Activated naive CD8-positive, alpha-beta T cell treated with anti-CD3 and anti-CD28 coated beads for 36 hours (primary cell): ENCODE measurements at regions not wholly inside any gene's neighbourhood (a gene's known extent, or its start where the extent isn't known, plus 50 kb on each side); places are given as distances from the start of the nearest gene placed in this dataset.

ENCODE experiments used
- DNase-seq: peaks from one replicate; pipeline ENCODE4 v3.0.0; 2021
- H3K27ac Mint-ChIP-seq: one replicate; pipeline ENCODE4 v1.8.0; 2022; ENCODE audit warnings: mild to moderate bottlenecking, moderate library complexity, mixed read lengths
- H3K27me3 Mint-ChIP-seq: one replicate; pipeline ENCODE4 v1.8.0; 2022; ENCODE audit warnings: mild to moderate bottlenecking, mixed read lengths
- H3K36me3 Mint-ChIP-seq: one replicate; pipeline ENCODE4 v1.8.0; 2021; ENCODE audit warnings: mild to moderate bottlenecking, mixed read lengths
- H3K4me1 Mint-ChIP-seq: one replicate; pipeline ENCODE4 v1.8.0; 2021; ENCODE audit warnings: mixed read lengths
- H3K4me3 Mint-ChIP-seq: one replicate; pipeline ENCODE4 v1.8.0; 2022; ENCODE audit warnings: mild to moderate bottlenecking, moderate library complexity, mixed read lengths
- H3K9me3 Mint-ChIP-seq: one replicate; pipeline ENCODE4 v1.8.0; 2022; ENCODE audit warnings: mixed read lengths

GRCh38 chr16:65521633-65522328 is 399.9 kb upstream of the CDH11 start:
- no peak for DNase-seq
- Mint-ChIP-seq H3K4me1 (no peaks in the 10 kb centered on the region), H3K9me3 (no peaks in the 10 kb centered on the region), H3K27ac (no peak overlapping the region), H3K27me3 (no peaks in the 10 kb centered on the region), H3K36me3 (no peaks in the 10 kb centered on the region), H3K4me3 (no peak overlapping the region)

- DNase-seq = no peak
- Mint-ChIP-seq H3K36me3 (no peaks in the 10 kb centered on the region), H3K27me3 (no peaks in the 10 kb centered on the region), H3K4me1 (no peaks in the 10 kb centered on the region), H3K9me3 (no peaks in the 10 kb centered on the region), H3K27ac (no peak overlapping the region), H3K4me3 (no peak overlapping the region)
These were observed 397.5 kb upstream of the CDH11 start for GRCh38 chr16:65519402-65519801.

GRCh38 chr16:65515193-65515592 is 393.3 kb upstream of the CDH11 start:
- Mint-ChIP-seq H3K27ac (no peak overlapping the region), H3K9me3 (no peaks in the 10 kb centered on the region), H3K4me3 (no peak overlapping the region), H3K36me3 (no peaks in the 10 kb centered on the region), H3K4me1 (no peaks in the 10 kb centered on the region), H3K27me3 (no peaks in the 10 kb centered on the region)
- DNase-seq = no peak

- Mint-ChIP-seq H3K36me3 (no peaks in the 10 kb centered on the region), H3K27ac (no peak overlapping the region), H3K4me3 (no peak overlapping the region), H3K4me1 (no peaks in the 10 kb centered on the region), H3K27me3 (no peaks in the 10 kb centered on the region), H3K9me3 (peaks cover 5% of the 10 kb centered on the region)
- DNase-seq = no peak
These were observed 389.0 kb upstream of the CDH11 start for GRCh38 chr16:65510850-65511249.

- DNase-seq = no peak
- no peak overlapping the region for H3K4me3 Mint-ChIP-seq
- no peaks in the 10 kb centered on the region for H3K27me3 Mint-ChIP-seq
- H3K27ac Mint-ChIP-seq = no peak overlapping the region
- peaks cover 5% of the 10 kb centered on the region for H3K9me3 Mint-ChIP-seq
- H3K36me3 Mint-ChIP-seq = no peaks in the 10 kb centered on the region
- H3K4me1 Mint-ChIP-seq = no peaks in the 10 kb centered on the region
These were observed 388.4 kb upstream of the CDH11 start for GRCh38 chr16:65510241-65510640.

GRCh38 chr16:65509172-65509571 is 387.3 kb upstream of the CDH11 start:
- Mint-ChIP-seq H3K9me3 (peaks cover 5% of the 10 kb centered on the region), H3K4me1 (no peaks in the 10 kb centered on the region), H3K36me3 (no peaks in the 10 kb centered on the region), H3K27ac (no peak overlapping the region), H3K4me3 (no peak overlapping the region), H3K27me3 (no peaks in the 10 kb centered on the region)
- DNase-seq = no peak

- no peaks in the 10 kb centered on the region for H3K27me3 Mint-ChIP-seq
- no peak overlapping the region for H3K4me3 Mint-ChIP-seq
- H3K4me1 Mint-ChIP-seq = no peaks in the 10 kb centered on the region
- H3K9me3 Mint-ChIP-seq = peaks cover 3% of the 10 kb centered on the region
- no peaks in the 10 kb centered on the region for H3K36me3 Mint-ChIP-seq
- H3K27ac Mint-ChIP-seq = no peak overlapping the region
- no peak for DNase-seq
These were observed 379.1 kb upstream of the CDH11 start for GRCh38 chr16:65500919-65501318.

- H3K4me1 Mint-ChIP-seq = no peaks in the 10 kb centered on the region
- no peaks in the 10 kb centered on the region for H3K36me3 Mint-ChIP-seq
- DNase-seq = no peak
- no peaks in the 10 kb centered on the region for H3K27me3 Mint-ChIP-seq
- no peak overlapping the region for H3K27ac Mint-ChIP-seq
- H3K9me3 Mint-ChIP-seq = peaks cover 3% of the 10 kb centered on the region
- no peak overlapping the region for H3K4me3 Mint-ChIP-seq
These were observed 378.1 kb upstream of the CDH11 start for GRCh38 chr16:65500007-65500406.

GRCh38 chr16:65499566-65499965 is 377.7 kb upstream of the CDH11 start:
- no peak for DNase-seq
- no peaks in the 10 kb centered on the region for H3K27me3 Mint-ChIP-seq
- H3K4me1 Mint-ChIP-seq = no peaks in the 10 kb centered on the region
- peaks cover 3% of the 10 kb centered on the region for H3K9me3 Mint-ChIP-seq
- H3K4me3 Mint-ChIP-seq = no peak overlapping the region
- no peak overlapping the region for H3K27ac Mint-ChIP-seq
- H3K36me3 Mint-ChIP-seq = no peaks in the 10 kb centered on the region

GRCh38 chr16:65497571-65497970 is 375.7 kb upstream of the CDH11 start:
- H3K9me3 Mint-ChIP-seq = peaks cover 2% of the 10 kb centered on the region
- H3K36me3 Mint-ChIP-seq = no peaks in the 10 kb centered on the region
- no peak overlapping the region for H3K4me3 Mint-ChIP-seq
- DNase-seq = no peak
- H3K27ac Mint-ChIP-seq = no peak overlapping the region
- H3K27me3 Mint-ChIP-seq = no peaks in the 10 kb centered on the region
- no peaks in the 10 kb centered on the region for H3K4me1 Mint-ChIP-seq

- H3K27me3 Mint-ChIP-seq = no peaks in the 10 kb centered on the region
- DNase-seq = no peak
- H3K4me3 Mint-ChIP-seq = no peak overlapping the region
- H3K36me3 Mint-ChIP-seq = no peaks in the 10 kb centered on the region
- H3K27ac Mint-ChIP-seq = no peak overlapping the region
- H3K9me3 Mint-ChIP-seq = peaks cover 2% of the 10 kb centered on the region
- H3K4me1 Mint-ChIP-seq = no peaks in the 10 kb centered on the region
These were observed 373.2 kb upstream of the CDH11 start for GRCh38 chr16:65495106-65495505.

- no peak overlapping the region for H3K27ac Mint-ChIP-seq
- H3K4me3 Mint-ChIP-seq = no peak overlapping the region
- no peaks in the 10 kb centered on the region for H3K27me3 Mint-ChIP-seq
- no peaks in the 10 kb centered on the region for H3K36me3 Mint-ChIP-seq
- DNase-seq = no peak
- no peaks in the 10 kb centered on the region for H3K4me1 Mint-ChIP-seq
- H3K9me3 Mint-ChIP-seq = peaks cover 2% of the 10 kb centered on the region
These were observed 372.7 kb upstream of the CDH11 start for GRCh38 chr16:65494609-65495008.

- Mint-ChIP-seq H3K27ac (no peak overlapping the region), H3K36me3 (no peaks in the 10 kb centered on the region), H3K9me3 (peaks cover 2% of the 10 kb centered on the region), H3K27me3 (no peaks in the 10 kb centered on the region), H3K4me3 (no peak overlapping the region), H3K4me1 (no peaks in the 10 kb centered on the region)
- no peak for DNase-seq
These were observed 372.2 kb upstream of the CDH11 start for GRCh38 chr16:65494080-65494479.

- no peaks in the 10 kb centered on the region for H3K4me1 Mint-ChIP-seq
- no peaks in the 10 kb centered on the region for H3K27me3 Mint-ChIP-seq
- H3K4me3 Mint-ChIP-seq = no peak overlapping the region
- H3K27ac Mint-ChIP-seq = no peak overlapping the region
- H3K36me3 Mint-ChIP-seq = no peaks in the 10 kb centered on the region
- H3K9me3 Mint-ChIP-seq = peaks cover 2% of the 10 kb centered on the region
- no peak for DNase-seq
These were observed 368.4 kb upstream of the CDH11 start for GRCh38 chr16:65490286-65490685.

GRCh38 chr16:65489531-65490023 is 367.7 kb upstream of the CDH11 start:
- no peaks in the 10 kb centered on the region for H3K36me3 Mint-ChIP-seq
- H3K4me3 Mint-ChIP-seq = no peak overlapping the region
- DNase-seq = no peak
- H3K27me3 Mint-ChIP-seq = no peaks in the 10 kb centered on the region
- peaks cover 2% of the 10 kb centered on the region for H3K9me3 Mint-ChIP-seq
- H3K4me1 Mint-ChIP-seq = no peaks in the 10 kb centered on the region
- H3K27ac Mint-ChIP-seq = no peak overlapping the region

GRCh38 chr16:65487231-65487630 is 365.4 kb upstream of the CDH11 start:
- Mint-ChIP-seq H3K9me3 (no peaks in the 10 kb centered on the region), H3K4me1 (no peaks in the 10 kb centered on the region), H3K4me3 (no peak overlapping the region), H3K27ac (no peak overlapping the region), H3K27me3 (no peaks in the 10 kb centered on the region), H3K36me3 (no peaks in the 10 kb centered on the region)
- no peak for DNase-seq
